Activated T-cell treated with anti-CD3 and anti-CD28 coated beads, Interleukin-2, amount 50 U/mL, for 4 hours (primary cell): ENCODE measurements at regions not wholly inside any gene's neighbourhood (a gene's known extent, or its start where the extent isn't known, plus 50 kb on each side); places are given as distances from the start of the nearest gene placed in this dataset.

Experiments used
- ATAC-seq, 2 donors: fragments of 200-7000 bp; cut with Tn5 transposase; one replicate each; pipeline ENCODE4 v1.10.0; 2021
- DNase-seq: peaks from one replicate; pipeline ENCODE4 v3.0.0-alpha.2; 2020
- H3K27me3 Mint-ChIP-seq: one replicate; pipeline ENCODE4 v1.8.0; 2021; ENCODE audit warnings: low read depth, mixed read lengths
- H3K36me3 Mint-ChIP-seq: one replicate; pipeline ENCODE4 v1.8.0; 2022; ENCODE audit warnings: mixed read lengths; ENCODE audit not compliant: insufficient read depth
- H3K4me1 Mint-ChIP-seq: one replicate; pipeline ENCODE4 v1.8.0; 2021; ENCODE audit warnings: low read depth, mixed read lengths
- H3K4me3 Mint-ChIP-seq: one replicate; pipeline ENCODE4 v1.8.0; 2021; ENCODE audit warnings: mild to moderate bottlenecking, moderate library complexity, mixed read lengths
- H3K9me3 Mint-ChIP-seq: one replicate; pipeline ENCODE4 v1.8.0; 2021; ENCODE audit warnings: mixed read lengths

DNA sequence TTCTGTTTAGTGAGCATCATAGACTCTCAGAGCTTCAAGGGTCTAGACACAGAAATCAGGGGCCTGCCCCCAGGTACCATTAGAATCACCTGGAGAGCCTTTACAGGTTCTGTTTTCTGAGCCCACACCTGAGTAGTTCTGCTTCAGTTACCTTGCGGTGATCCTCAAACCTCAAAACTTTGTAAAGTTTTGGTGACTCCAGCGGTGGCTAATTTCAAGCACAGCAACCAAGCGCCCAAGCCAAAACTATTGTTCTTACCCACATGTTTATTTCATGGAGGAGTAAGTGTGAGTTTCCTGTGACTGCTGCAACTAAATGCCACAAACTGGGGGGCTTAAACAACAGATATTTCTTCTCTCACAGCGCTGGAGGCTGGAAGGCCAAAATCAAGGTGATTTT, 108.9 kb downstream of the FOXD1 start:
- Mint-ChIP-seq H3K9me3 (no peaks in the 10 kb centered on the region), H3K27me3 (peaks cover 60% of the 10 kb centered on the region), H3K4me1 (no peaks in the 10 kb centered on the region), H3K4me3 (no peak overlapping the region), H3K36me3 (no peaks in the 10 kb centered on the region)
- no peak for DNase-seq
- ATAC-seq, result no peak

DNA sequence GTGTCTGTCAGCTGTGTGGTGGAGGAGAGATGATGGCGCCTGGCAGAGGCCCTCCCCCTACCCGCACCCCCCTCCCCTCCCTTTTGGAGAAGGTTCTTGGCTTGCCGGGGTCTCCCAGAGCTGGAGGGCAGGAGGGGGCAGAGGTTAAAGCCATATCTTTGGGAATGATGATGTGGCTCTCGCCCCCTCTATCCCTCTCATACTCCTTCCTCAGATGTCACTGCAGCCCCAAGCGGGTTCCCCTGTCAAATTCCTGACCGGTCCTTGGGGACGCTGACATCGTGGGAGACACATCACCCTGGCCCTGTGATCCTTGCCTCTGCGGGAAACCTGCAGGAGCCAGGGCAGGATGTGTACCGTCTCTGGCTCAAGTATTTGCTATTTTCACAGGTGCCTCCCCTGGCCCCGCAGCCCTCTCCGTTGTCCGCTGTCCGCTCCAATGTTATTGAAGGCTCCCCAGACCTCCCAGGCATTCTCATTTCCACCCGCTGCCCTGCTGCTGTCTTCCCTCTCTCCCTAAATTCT, 109.5 kb downstream of the FOXD1 start:
- Mint-ChIP-seq H3K36me3 (no peaks in the 10 kb centered on the region), H3K9me3 (no peaks in the 10 kb centered on the region), H3K4me1 (no peaks in the 10 kb centered on the region), H3K27me3 (peaks cover 66% of the 10 kb centered on the region), H3K4me3 (no peak overlapping the region)
- DNase-seq (no peak), ATAC-seq (no peak)

DNA sequence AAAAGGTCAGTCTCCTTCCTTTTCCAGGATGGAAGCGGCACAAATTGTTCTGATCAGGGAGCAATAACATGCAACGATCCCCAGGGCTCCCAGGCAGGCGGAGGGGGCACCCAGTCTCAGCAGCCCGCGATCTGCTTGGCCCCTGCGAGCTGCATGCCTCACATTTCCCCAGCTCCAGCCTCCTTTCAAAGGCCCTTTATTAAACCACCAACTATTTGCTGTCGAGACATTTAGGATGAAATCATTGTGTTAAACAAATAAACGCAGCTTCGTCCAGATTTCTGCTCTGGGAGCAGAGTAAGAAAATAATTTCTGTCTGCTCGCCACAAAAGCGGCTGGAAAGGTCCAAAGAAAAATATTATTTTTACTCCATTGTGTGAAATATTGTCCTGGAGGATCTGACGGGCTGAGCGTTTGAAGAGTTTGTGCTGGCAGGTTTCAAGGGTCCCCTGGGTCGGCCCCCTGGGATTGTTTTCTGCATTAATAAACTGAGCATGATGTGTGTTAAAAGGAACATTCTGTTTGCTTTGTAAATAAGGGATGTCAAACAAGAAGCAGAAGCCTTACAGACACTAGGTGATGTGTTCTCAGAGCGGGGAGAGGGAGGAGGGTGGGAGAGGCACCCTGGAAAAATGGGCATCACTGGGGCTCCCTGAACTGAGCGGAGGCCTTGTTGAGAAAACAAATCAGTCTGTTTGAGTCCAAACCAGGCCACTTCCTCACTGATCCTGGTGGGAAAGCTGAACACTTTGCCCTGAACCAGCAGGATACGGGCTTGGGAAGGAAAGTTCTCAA, 110.1 kb downstream of the FOXD1 start:
- Mint-ChIP-seq H3K4me3 (no peak overlapping the region), H3K9me3 (no peaks in the 10 kb centered on the region), H3K4me1 (no peaks in the 10 kb centered on the region), H3K36me3 (no peaks in the 10 kb centered on the region), H3K27me3 (peaks cover 67% of the 10 kb centered on the region)
- DNase-seq (no peak), ATAC-seq (no peak)

DNA sequence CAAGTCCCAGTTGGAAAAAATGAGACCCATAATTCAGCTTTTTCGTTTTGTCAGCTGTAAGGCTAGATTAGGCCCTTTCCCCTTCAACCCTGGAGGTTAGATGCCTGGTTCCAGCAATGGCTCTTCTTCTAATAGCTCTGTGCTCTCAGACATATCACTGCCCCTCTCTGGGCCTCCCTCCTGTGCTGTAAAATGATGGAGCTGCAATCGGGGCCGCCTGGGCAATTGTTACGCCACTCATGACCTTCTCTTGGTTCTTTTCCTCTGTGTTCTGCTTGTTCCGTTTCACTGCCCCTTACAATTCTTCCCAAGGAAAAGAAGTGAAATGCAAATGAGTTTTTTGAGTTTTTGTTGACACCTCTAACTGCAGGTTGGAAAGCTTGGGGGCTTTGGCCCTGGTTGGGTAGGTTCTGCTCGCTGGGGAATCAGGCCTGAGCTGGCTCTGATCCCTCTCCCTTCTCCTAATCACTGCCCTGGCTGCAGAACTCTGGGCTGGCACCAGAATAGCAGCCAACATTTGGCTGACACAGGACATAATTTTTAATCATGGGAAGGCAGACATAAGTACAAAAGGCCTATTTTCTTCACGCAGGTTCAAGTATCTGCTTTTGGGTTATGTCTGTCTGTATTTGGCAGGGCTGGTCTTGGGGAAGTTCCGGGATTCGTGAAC, 110.9 kb downstream of the FOXD1 start:
- DNase-seq (no peak), ATAC-seq (no peak)
- Mint-ChIP-seq H3K27me3 (peaks cover 69% of the 10 kb centered on the region), H3K9me3 (no peaks in the 10 kb centered on the region), H3K4me1 (no peaks in the 10 kb centered on the region), H3K4me3 (no peak overlapping the region), H3K36me3 (no peaks in the 10 kb centered on the region)

DNA sequence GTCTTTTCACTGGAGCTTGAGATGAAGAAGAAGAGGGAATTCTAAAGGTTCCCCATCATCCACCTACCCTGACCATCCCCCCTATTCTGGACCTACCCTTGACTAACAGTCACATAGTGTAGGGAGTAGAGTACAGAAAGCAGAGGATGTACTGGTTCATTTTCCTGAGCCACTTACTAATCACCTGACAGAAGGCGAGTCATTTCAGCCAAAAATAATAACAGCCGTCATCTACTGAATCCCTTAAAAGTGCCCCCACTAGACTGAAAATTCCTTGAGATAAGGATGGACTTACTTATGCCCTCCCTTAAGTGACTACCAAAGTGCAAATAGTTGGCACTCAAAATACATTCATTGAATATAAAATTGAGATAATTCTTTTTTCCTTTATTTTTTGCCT, 112.2 kb downstream of the FOXD1 start:
- Mint-ChIP-seq H3K4me1 (no peaks in the 10 kb centered on the region), H3K36me3 (no peaks in the 10 kb centered on the region), H3K4me3 (no peak overlapping the region), H3K9me3 (peaks cover 12% of the 10 kb centered on the region), H3K27me3 (peaks cover 76% of the 10 kb centered on the region)
- ATAC-seq (no peak), DNase-seq (no peak)

DNA sequence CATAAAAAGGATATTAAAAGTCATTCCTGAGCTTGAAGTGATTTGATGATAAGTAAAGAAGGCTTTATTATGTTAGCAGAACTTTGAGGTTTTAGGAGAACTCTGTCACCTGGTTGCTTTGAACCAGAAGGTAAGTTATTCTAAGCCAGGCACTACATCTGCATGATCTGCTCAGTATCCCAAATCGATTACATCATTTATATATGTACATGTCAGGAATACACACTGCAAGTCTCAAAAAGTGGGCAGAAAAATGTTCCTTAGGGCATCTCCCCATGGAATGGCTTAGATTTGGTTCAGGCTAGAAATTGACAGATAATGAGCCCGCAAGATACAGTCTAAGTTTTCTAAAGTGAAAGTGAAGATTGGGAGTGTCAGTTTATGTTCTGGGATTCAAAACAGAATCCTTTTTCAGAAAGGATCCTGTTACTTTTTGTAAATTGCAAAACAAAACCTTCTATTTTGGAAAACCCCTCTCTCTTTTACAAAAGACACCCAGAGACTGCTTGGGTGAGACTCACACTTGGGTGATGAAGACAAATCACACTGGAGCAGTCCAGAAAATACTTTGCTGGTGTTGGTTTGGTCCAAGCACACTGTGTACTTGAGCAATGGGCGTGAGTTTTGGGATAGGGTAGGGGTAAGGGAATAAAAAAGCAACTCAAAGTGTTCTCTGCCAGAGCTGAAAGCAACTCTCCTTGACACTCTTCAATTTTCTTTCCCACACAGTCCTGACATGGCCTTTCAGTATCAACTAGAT, 114.5 kb downstream of the FOXD1 start:
- DNase-seq (no peak), ATAC-seq (no peak)
- no peaks in the 10 kb centered on the region for H3K4me1 Mint-ChIP-seq
- H3K4me3 Mint-ChIP-seq, result no peak overlapping the region
- peaks cover 20% of the 10 kb centered on the region for H3K9me3 Mint-ChIP-seq
- peaks cover 58% of the 10 kb centered on the region for H3K27me3 Mint-ChIP-seq
- no peaks in the 10 kb centered on the region for H3K36me3 Mint-ChIP-seq

DNA sequence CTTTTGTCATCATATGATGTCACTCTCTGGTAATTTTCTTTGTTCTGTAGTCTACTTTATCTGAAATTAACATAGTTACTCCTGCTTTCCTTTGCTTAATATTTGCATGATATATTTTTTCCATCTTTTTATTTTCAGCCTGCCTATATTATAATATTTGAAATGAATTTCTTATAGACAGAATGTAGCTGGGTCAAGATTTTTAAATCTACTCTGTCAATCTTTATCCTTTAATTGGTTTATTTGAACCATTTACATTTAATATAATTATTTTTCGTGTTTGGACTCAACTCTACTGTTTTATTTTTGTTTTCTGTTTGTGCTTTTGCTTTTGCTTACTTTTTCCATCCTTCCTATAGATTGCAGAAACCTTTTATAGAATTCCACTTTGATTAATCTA, 118.0 kb downstream of the FOXD1 start:
- no peaks in the 10 kb centered on the region for H3K4me1 Mint-ChIP-seq
- ATAC-seq (no peak), DNase-seq (no peak)
- H3K36me3 Mint-ChIP-seq, result no peaks in the 10 kb centered on the region
- H3K4me3 Mint-ChIP-seq, result no peak overlapping the region
- peaks cover 45% of the 10 kb centered on the region for H3K27me3 Mint-ChIP-seq
- peaks cover 20% of the 10 kb centered on the region for H3K9me3 Mint-ChIP-seq

DNA sequence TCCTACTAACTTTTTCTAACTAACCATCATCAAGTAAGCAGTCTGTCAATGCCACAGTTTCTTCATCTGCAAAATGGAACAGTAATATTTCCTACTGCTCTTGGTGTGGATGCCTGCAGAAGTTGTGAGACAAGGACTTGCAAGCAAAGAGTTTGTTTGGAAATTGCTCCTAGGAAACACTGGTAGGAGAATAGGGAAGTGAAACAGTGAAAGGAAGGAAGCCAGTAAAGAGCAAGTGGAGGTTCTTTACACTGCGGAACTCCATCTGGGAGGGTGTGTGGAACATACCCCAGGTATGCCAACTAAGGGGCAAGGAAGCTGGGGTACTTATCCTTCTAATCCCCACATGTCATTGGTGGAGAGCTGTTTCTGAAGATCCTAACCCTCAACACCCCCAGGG, 119.9 kb downstream of the FOXD1 start:
- H3K36me3 Mint-ChIP-seq, result no peaks in the 10 kb centered on the region
- H3K27me3 Mint-ChIP-seq, result peaks cover 28% of the 10 kb centered on the region
- ATAC-seq, result no peak
- H3K9me3 Mint-ChIP-seq, result peaks cover 20% of the 10 kb centered on the region
- H3K4me1 Mint-ChIP-seq, result no peaks in the 10 kb centered on the region
- H3K4me3 Mint-ChIP-seq, result no peak overlapping the region
- DNase-seq, result no peak

DNA sequence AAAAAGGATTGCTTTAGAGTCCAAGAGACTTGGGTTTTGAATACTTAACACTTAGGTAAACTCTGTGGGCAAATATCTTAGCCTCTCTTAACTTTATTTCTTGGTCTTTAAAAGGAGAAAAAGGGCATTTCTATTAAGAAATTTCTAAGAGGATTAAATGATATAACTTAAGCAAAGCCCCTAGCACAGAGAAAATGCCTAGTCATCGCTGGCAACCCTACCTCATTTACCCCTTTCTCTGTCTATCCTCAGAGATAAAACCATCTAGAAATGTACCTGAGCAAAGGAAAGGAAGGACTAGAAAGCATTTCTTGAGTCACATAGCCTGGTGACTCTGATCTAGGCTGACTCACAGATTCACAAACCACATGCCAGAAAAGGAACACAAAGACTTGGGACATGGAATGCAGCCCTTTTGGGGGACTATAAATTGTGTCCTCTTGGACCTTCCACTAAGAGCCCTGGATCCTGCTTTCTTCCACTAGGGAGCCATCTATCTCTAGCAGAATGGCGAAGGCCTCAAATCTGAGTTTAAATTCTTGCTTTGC, 120.6 kb downstream of the FOXD1 start:
- Mint-ChIP-seq H3K9me3 (peaks cover 20% of the 10 kb centered on the region), H3K27me3 (peaks cover 29% of the 10 kb centered on the region), H3K4me3 (no peak overlapping the region), H3K4me1 (no peaks in the 10 kb centered on the region), H3K36me3 (no peaks in the 10 kb centered on the region)
- no peak for ATAC-seq
- DNase-seq, result no peak

DNA sequence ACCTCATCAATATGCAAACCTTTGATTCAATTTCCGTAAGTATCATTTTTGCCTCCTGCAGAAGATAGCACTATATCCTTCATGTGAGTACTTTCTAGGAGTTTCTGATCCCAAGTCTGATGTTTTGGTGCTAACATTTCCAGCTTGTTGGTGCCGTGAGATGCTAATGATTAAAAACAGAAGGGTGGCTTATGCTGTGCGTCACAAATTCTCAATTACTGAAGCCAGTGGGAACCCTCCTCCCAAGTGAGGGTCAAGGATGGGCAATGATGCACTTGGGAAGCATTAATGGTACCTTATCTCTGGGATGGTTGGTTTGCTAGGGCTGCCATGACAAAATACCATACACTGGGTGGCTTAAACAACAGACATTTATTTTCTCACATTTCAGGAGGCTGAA, 123.0 kb downstream of the FOXD1 start:
- H3K27me3 Mint-ChIP-seq, result peaks cover 30% of the 10 kb centered on the region
- H3K4me1 Mint-ChIP-seq, result no peaks in the 10 kb centered on the region
- ATAC-seq, result no peak
- peaks cover 2% of the 10 kb centered on the region for H3K9me3 Mint-ChIP-seq
- no peak for DNase-seq
- no peak overlapping the region for H3K4me3 Mint-ChIP-seq
- H3K36me3 Mint-ChIP-seq, result no peaks in the 10 kb centered on the region

DNA sequence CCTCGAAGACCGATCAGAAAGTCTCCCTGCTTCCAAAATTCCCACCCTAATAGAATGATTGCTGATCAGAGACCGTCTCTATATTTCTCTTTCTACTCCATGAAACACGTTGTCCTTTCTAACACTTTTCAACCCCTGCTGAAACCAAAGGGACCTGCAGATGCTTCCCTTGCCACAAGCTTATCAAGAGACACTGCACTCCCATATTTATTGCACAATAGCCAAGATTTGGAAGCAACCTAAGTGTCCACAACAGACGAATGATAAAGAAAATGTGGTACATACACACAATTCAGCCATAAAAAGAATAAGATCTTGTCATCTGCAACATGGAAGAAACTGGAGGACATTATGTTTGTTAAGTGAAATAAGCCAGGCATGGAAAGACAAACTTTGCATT, 125.1 kb downstream of the FOXD1 start:
- Mint-ChIP-seq H3K27me3 (peaks cover 37% of the 10 kb centered on the region), H3K9me3 (no peaks in the 10 kb centered on the region), H3K4me1 (no peaks in the 10 kb centered on the region), H3K36me3 (no peaks in the 10 kb centered on the region), H3K4me3 (no peak overlapping the region)
- ATAC-seq, result no peak
- no peak for DNase-seq

DNA sequence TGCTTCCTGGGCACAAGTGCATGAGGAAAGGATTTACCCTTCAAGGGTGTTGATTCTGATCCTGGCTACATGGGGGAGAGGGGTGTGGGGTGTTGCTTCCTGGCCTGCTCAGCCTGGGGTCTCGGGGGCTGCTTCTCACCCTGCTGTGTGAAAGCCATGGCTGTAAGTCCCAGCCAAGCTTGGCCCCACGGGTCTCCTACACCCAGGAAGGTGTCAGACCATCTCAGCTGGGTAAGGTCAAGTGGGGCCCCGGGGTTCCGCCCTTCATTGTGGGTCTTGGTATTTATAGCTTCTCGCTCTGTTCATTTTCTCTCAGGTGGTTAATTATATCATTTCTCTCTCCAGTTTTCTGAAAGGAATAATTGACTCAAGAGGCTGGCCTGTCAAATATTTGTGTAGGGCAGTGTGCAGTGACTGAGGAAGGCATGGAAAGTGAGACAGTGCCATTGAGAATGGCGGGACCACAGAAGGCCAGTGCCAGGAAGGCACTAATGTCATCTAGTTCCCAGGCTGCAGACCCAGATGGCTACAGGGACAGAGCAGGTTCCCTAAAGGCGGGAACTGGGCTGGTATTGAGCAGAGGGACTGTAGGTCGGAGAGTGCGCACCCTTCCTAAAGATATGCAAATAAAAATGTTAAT, 126.0 kb downstream of the FOXD1 start:
- DNase-seq (no peak), ATAC-seq (no peak)
- no peaks in the 10 kb centered on the region for H3K4me1 Mint-ChIP-seq
- no peaks in the 10 kb centered on the region for H3K9me3 Mint-ChIP-seq
- H3K36me3 Mint-ChIP-seq, result no peaks in the 10 kb centered on the region
- no peak overlapping the region for H3K4me3 Mint-ChIP-seq
- peaks cover 44% of the 10 kb centered on the region for H3K27me3 Mint-ChIP-seq

DNA sequence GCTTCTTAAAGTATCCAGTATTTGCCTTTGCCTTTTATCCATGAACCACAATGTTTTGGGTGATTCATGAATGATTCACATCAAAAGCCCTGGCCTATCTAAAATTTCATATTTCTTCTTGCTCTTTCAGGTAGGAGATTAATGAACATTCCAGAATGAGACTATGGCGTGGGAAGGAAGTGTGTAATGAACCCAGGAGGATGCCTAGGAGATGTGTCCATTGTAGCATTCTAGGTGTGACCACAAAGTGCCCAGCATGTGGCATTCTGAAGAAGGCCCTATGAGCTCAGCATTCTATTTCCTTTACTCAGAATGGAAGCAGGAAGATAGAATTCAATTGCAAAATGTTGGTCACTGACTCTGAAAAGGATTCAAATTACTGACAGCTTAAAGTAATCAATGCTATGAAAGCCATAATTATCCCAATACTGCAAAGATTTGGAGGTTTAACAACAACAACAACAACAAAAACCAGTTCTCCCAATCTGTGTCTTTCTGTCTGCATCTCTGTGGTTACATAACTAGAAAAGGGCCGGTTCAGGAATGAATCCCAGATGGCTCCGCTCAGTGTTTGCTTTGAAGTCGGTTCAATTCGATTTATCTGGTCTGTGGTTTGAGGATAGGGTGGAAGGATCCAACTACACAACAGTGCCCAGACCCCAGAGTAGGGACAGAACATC, 126.7 kb downstream of the FOXD1 start:
- no peak for DNase-seq
- no peak overlapping the region for H3K4me3 Mint-ChIP-seq
- H3K27me3 Mint-ChIP-seq, result peaks cover 48% of the 10 kb centered on the region
- H3K4me1 Mint-ChIP-seq, result no peaks in the 10 kb centered on the region
- H3K9me3 Mint-ChIP-seq, result no peaks in the 10 kb centered on the region
- ATAC-seq, result no peak
- no peaks in the 10 kb centered on the region for H3K36me3 Mint-ChIP-seq
